Heart left ventricle (tissue), 16 donors: ENCODE measurements at regions not wholly inside any gene's neighbourhood (a gene's known extent, or its start where the extent isn't known, plus 50 kb on each side); places are given as distances from the start of the nearest gene placed in this dataset.

Experiments used
- ATAC-seq, 4 donors: fragments of 200-7000 bp; cut with Tn5 transposase; one replicate each; pipeline ENCODE4 v1.9.1; 2020 to 2022; ENCODE audit warnings: moderate library complexity in 4 of 4, mild to moderate bottlenecking in 3 of 4, moderate number of reproducible peaks in 1 of 4
- DNase-seq, 5 donors: peaks; one replicate each; pipeline ENCODE4 v3.0.0-alpha.2; 2020
- H3K27ac ChIP-seq, 12 donors: fragments of 200-600 bp; sonication (generic) in 4 of 12; one replicate each; pipeline versions ENCODE4 v1.5.0 to v1.8.0; 2016 to 2022; ENCODE audit warnings: mild to moderate bottlenecking in 2 of 12
- H3K27me3 ChIP-seq, 9 donors: fragments of 200-600 bp; sonication (generic) in 2 of 9; one replicate each; pipeline versions ENCODE4 v1.5.1 to v1.8.0; 2016 to 2022; ENCODE audit warnings: mild to moderate bottlenecking in 3 of 9
- H3K36me3 ChIP-seq, 9 donors: fragments of 200-600 bp; sonication (generic) in 2 of 9; one replicate each; pipeline versions ENCODE4 v1.5.0 to v1.8.0; 2018 to 2022; ENCODE audit warnings: mild to moderate bottlenecking in 2 of 9
- H3K4me1 ChIP-seq, 12 donors: fragments of 200-600 bp; sonication (generic) in 4 of 12; one replicate each; pipeline versions ENCODE4 v1.5.0 to v1.8.0; 2016 to 2022; ENCODE audit warnings: mild to moderate bottlenecking in 3 of 12
- H3K4me3 ChIP-seq, 12 donors: fragments of 200-600 bp; sonication (generic) in 4 of 12; one replicate each; pipeline versions ENCODE4 v1.5.0 to v1.8.0; 2017 to 2022; ENCODE audit warnings: mild to moderate bottlenecking in 9 of 12, moderate library complexity in 4 of 12
- H3K9me3 ChIP-seq, 12 donors: fragments of 200-600 bp; sonication (generic) in 4 of 12; one replicate each; pipeline versions ENCODE4 v1.5.0 to v1.8.0; 2016 to 2022; ENCODE audit warnings: mild to moderate bottlenecking in 1 of 12
- POLR2A ChIP-seq, 2 donors: fragments of 450-650 bp; IDR thresholded peaks; one replicate each; pipeline ENCODE4 v1.6.1; 2017; ENCODE audit warnings: antibody characterized with exemption in 2 of 2, mild to moderate bottlenecking in 2 of 2, moderate library complexity in 2 of 2
- WGBS, 4 donors: extraction: QIAGEN DNeasy Blood & Tissue Kit in 2 of 4; methylation state at CpG; one replicate each; pipeline versions ENCODE4 v1.1.5 to v1.1.7; 2013 to 2018; 5-methylcytosine and 5-hydroxymethylcytosine counted together
- intact Hi-C, 10 donors: fragments of 100-400 bp; cut with DNase I; formaldehyde crosslinking; loops; one replicate each; pipeline versions ENCODE4 v1.11.1 to v1.14.2; 2022
- TF ChIP-seq, protein P1 (sequence below), 12 donors: fragments of 200-600 bp; sonication (generic) in 4 of 12; IDR thresholded peaks; one replicate each; pipeline versions ENCODE4 v1.5.0 to v1.8.0; 2018 to 2022; ENCODE audit warnings: antibody characterized with exemption in 12 of 12, mild to moderate bottlenecking in 5 of 12
- donor health status: ischemic (EF 13 %, LVEDD 7.1; RV severe dilation, severe dysfunction).
- donor health status: healthy with polysubstance abuse.
- donor health status: DM: no; HTN: yes; CAD: no.
- donor health status: DM: no; HTN: no; CAD: no.
- donor health status: ischemic (EF 25% LVEDD 6.9; RV normal size, moderate dysfunction).
- donor health status: ischemic (EF 25% LVEDD 5.7; RV mildly dilated, moderate dysfunction).
- donor health status: healthy.
- donor health status: DM: yes; HTN: yes; CAD: no.
- donor health status: ischemic (EF 35%, LVEDD 5.7; RV mildly dilated, moderate dysfunction).
- donor health status: nonischemic (EF 11% LVEDD 7.7; RV severe dilation, severe dysfunction).
- donor health status: DM: yes; HTN: yes; CAD: no.
- donor health status: PGD.
- donor health status: ischemic (EF 29% LVEDD 5.4; RV normal size, mild dysfunction).
- donor health status: nonischemic (EF 23%, LVEDD 6.1; RV moderate dilation, normal function).

DNA sequence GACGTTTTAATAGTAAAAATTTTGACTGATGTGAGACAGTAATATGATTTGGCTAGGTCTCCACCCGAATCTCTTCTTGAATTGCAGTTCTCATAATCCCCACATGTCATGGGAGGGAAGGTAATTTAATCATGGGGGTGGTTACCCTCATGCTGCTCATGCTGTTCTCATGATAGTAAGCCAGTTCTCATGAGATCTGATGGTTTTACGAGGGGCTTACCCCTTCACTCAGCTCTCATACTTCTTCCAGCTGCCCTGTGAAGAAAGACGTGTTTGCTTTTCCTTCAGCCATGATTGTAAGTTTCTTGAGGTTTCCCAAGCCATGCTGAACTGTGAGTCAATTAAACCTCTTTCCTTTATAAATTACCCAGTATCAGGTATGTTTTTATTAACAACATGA, 327.0 kb upstream of the CDH7 start:
- no peaks in the 10 kb centered on the region for H3K36me3 ChIP-seq
- DNase-seq (no peak), ATAC-seq (no peak)
- TF ChIP-seq, protein P1, sequence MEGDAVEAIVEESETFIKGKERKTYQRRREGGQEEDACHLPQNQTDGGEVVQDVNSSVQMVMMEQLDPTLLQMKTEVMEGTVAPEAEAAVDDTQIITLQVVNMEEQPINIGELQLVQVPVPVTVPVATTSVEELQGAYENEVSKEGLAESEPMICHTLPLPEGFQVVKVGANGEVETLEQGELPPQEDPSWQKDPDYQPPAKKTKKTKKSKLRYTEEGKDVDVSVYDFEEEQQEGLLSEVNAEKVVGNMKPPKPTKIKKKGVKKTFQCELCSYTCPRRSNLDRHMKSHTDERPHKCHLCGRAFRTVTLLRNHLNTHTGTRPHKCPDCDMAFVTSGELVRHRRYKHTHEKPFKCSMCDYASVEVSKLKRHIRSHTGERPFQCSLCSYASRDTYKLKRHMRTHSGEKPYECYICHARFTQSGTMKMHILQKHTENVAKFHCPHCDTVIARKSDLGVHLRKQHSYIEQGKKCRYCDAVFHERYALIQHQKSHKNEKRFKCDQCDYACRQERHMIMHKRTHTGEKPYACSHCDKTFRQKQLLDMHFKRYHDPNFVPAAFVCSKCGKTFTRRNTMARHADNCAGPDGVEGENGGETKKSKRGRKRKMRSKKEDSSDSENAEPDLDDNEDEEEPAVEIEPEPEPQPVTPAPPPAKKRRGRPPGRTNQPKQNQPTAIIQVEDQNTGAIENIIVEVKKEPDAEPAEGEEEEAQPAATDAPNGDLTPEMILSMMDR (IDR thresholded peaks at IDR 0.05) = no peak
- TF ChIP-seq POLR2A (IDR thresholded peaks at IDR 0.05) = no peak
- H3K4me1 ChIP-seq = no peaks in the 10 kb centered on the region
- H3K4me3 ChIP-seq = no peak overlapping the region
- WGBS, 4 donors = 50 to 66% (median 53%) methylated on average over 4 of the region's 4 CpGs
- H3K27me3 ChIP-seq = no peaks in the 10 kb centered on the region
- intact Hi-C loops = no loop called here
- H3K9me3 ChIP-seq = peaks cover 0 to 16% (median 0%) of the 10 kb centered on the region in 12 donors
- H3K27ac ChIP-seq = no peak overlapping the region

GRCh38 chr18:65422544-65423136, 328.2 kb upstream of the CDH7 start:
- ATAC-seq = no peak
- 32 to 57% (median 40%) methylated on average over 2 of the region's 2 CpGs for WGBS, 4 donors

GRCh38 chr18:65415098-65415497, 335.7 kb upstream of the CDH7 start:
- intact Hi-C loops = no loop called here
- Histone ChIP-seq H3K27ac (no peak overlapping the region), H3K36me3 (no peaks in the 10 kb centered on the region), H3K9me3 (peaks cover 0 to 19% (median 8%) of the 10 kb centered on the region in 12 donors), H3K4me3 (no peak overlapping the region), H3K4me1 (peaks cover 0 to 3% (median 0%) of the 10 kb centered on the region in 12 donors), H3K27me3 (no peaks in the 10 kb centered on the region)
- ATAC-seq (no peak), DNase-seq (no peak)
- TF ChIP-seq POLR2A (IDR thresholded peaks at IDR 0.05) = no peak
- TF ChIP-seq, protein P1 (IDR thresholded peaks at IDR 0.05) = no peak

More at GRCh38 chr18:65422544-65423136, 328.2 kb upstream of the CDH7 start:
- Histone ChIP-seq H3K27me3 (no peaks in the 10 kb centered on the region), H3K27ac (no peak overlapping the region), H3K9me3 (peaks cover 0 to 21% (median 2%) of the 10 kb centered on the region in 12 donors), H3K4me1 (no peaks in the 10 kb centered on the region), H3K36me3 (no peaks in the 10 kb centered on the region), H3K4me3 (no peak overlapping the region)
- TF ChIP-seq, protein P1 (IDR thresholded peaks at IDR 0.05) = no peak
- no peak for TF ChIP-seq POLR2A (IDR thresholded peaks at IDR 0.05)
- intact Hi-C loops = no loop called here
- no peak for DNase-seq

DNA sequence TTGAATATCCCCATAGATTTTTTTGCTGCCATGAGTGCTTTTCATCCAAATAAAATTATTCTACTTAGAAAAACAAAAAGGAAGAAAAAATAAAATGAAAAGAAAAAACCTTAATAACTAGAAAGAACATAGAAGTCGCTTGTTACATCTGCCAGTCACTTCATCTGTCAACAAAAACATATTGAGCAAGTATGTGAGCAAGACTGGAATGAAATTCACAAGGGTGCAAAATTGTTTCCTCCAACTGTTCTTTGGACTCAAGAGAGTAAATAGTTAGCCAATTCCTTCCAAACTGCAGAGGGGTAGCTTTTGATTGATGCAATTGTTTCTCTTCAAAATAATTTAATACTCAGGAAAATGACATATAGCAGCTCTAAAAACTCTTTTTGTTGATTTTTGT, 336.3 kb upstream of the CDH7 start:
- intact Hi-C loops = no loop called here
- H3K27ac ChIP-seq = no peak overlapping the region
- peaks cover 0 to 18% (median 7%) of the 10 kb centered on the region in 12 donors for H3K9me3 ChIP-seq
- H3K36me3 ChIP-seq = no peaks in the 10 kb centered on the region
- no peak overlapping the region for H3K4me3 ChIP-seq
- peaks cover 0 to 3% (median 0%) of the 10 kb centered on the region in 12 donors for H3K4me1 ChIP-seq
- no peak for DNase-seq
- WGBS, 4 donors = 63 to 79% (median 67%) methylated on average over 1 of the region's 1 CpG
- TF ChIP-seq POLR2A (IDR thresholded peaks at IDR 0.05) = no peak
- TF ChIP-seq, protein P1 (IDR thresholded peaks at IDR 0.05) = no peak
- ATAC-seq = no peak
- no peaks in the 10 kb centered on the region for H3K27me3 ChIP-seq
